KMS-11 (cell line): ENCODE measurements at regions not wholly inside any gene's neighbourhood (a gene's known extent, or its start where the extent isn't known, plus 50 kb on each side); places are given as distances from the start of the nearest gene placed in this dataset.

ENCODE experiments used
- H2AFZ ChIP-seq: fragments of 200-600 bp; sonication (generic); 2 replicates; pipeline ENCODE4 v1.6.1; 2016; ENCODE audit warnings: antibody characterized with exemption, mixed run types, low read depth
- H3K27ac ChIP-seq: fragments of 200-600 bp; sonication (generic); 2 replicates; pipeline ENCODE4 v1.6.1; 2016; ENCODE audit warnings: mild to moderate bottlenecking, mixed run types
- H3K27me3 ChIP-seq: fragments of 200-600 bp; sonication (generic); 2 replicates; pipeline ENCODE4 v1.6.1; 2017; ENCODE audit warnings: mild to moderate bottlenecking, low read depth, mixed run types, moderate library complexity; ENCODE audit not compliant: insufficient read depth
- H3K36me3 ChIP-seq: fragments of 200-600 bp; sonication (generic); 2 replicates; pipeline ENCODE4 v1.6.1; 2017; ENCODE audit warnings: mild to moderate bottlenecking, mixed run types; ENCODE audit not compliant: insufficient read depth
- H3K4me1 ChIP-seq: fragments of 200-600 bp; sonication (generic); 2 replicates; pipeline ENCODE4 v1.6.1; 2016; ENCODE audit warnings: mild to moderate bottlenecking, low read depth, mixed run types; ENCODE audit not compliant: poor library complexity, severe bottlenecking
- H3K4me2 ChIP-seq: fragments of 200-600 bp; sonication (generic); 2 replicates; pipeline ENCODE4 v1.7.0; 2016; ENCODE audit warnings: mild to moderate bottlenecking, mixed run types
- H3K4me3 ChIP-seq: fragments of 200-600 bp; sonication (generic); IDR thresholded peaks from 2 replicates; pipeline ENCODE4 v1.6.1; 2017; ENCODE audit warnings: low read depth, low read length, mixed read lengths; ENCODE audit not compliant: insufficient read depth
- H3K79me2 ChIP-seq: fragments of 200-600 bp; sonication (generic); 2 replicates; pipeline ENCODE4 v1.6.1; 2016; ENCODE audit warnings: low read depth, mixed run types; ENCODE audit not compliant: insufficient read depth
- H3K9ac ChIP-seq: fragments of 200-600 bp; sonication (generic); 2 replicates; pipeline ENCODE4 v1.6.1; 2016; ENCODE audit warnings: mild to moderate bottlenecking, mixed run types
- H4K20me1 ChIP-seq: fragments of 200-600 bp; sonication (generic); 2 replicates; pipeline ENCODE4 v1.6.1; 2016; ENCODE audit warnings: mild to moderate bottlenecking, mixed run types; ENCODE audit not compliant: insufficient read depth
- CTCF ChIP-seq: fragments of 200-600 bp; sonication (generic); conservative IDR thresholded peaks from 2 replicates; pipeline ENCODE4 v1.6.1; 2017; ENCODE audit warnings: low read depth, mild to moderate bottlenecking, antibody characterized with exemption, low read length, moderate library complexity, mixed read lengths

- no peaks in the 10 kb centered on the region for H3K79me2 ChIP-seq
- H3K9ac ChIP-seq: no peak overlapping the region
- no peak overlapping the region for H3K4me3 ChIP-seq
- H4K20me1 ChIP-seq: no peaks in the 10 kb centered on the region
- H3K27ac ChIP-seq: no peak overlapping the region
- H3K36me3 ChIP-seq: no peaks in the 10 kb centered on the region
- no peaks in the 10 kb centered on the region for H3K4me1 ChIP-seq
- H3K4me2 ChIP-seq: no peak overlapping the region
- no peak for TF ChIP-seq CTCF
- no peak overlapping the region for H2AFZ ChIP-seq
- H3K27me3 ChIP-seq: no peaks in the 10 kb centered on the region
Measured at GRCh38 chr2:56860991-56861390, 677.2 kb downstream of the CCDC85A start.

GRCh38 chr2:56871644-56872043 lies 687.9 kb downstream of the CCDC85A start:
- H3K4me2 ChIP-seq: no peak overlapping the region
- H3K27me3 ChIP-seq: no peaks in the 10 kb centered on the region
- H3K27ac ChIP-seq: no peak overlapping the region
- H3K9ac ChIP-seq: no peak overlapping the region
- H3K36me3 ChIP-seq: no peaks in the 10 kb centered on the region
- TF ChIP-seq CTCF: no peak
- no peak overlapping the region for H2AFZ ChIP-seq
- H4K20me1 ChIP-seq: no peaks in the 10 kb centered on the region
- H3K4me3 ChIP-seq: no peak overlapping the region
- no peaks in the 10 kb centered on the region for H3K79me2 ChIP-seq
- H3K4me1 ChIP-seq: no peaks in the 10 kb centered on the region

GRCh38 chr2:56874717-56875116 lies 690.9 kb downstream of the CCDC85A start:
- H3K9ac ChIP-seq: no peak overlapping the region
- no peak overlapping the region for H3K4me2 ChIP-seq
- no peak overlapping the region for H2AFZ ChIP-seq
- H3K4me1 ChIP-seq: no peaks in the 10 kb centered on the region
- no peaks in the 10 kb centered on the region for H3K36me3 ChIP-seq
- H3K4me3 ChIP-seq: no peak overlapping the region
- H3K27ac ChIP-seq: no peak overlapping the region
- no peak for TF ChIP-seq CTCF
- H3K27me3 ChIP-seq: no peaks in the 10 kb centered on the region
- no peaks in the 10 kb centered on the region for H3K79me2 ChIP-seq
- H4K20me1 ChIP-seq: no peaks in the 10 kb centered on the region

GRCh38 chr2:56889738-56890137 lies 705.9 kb downstream of the CCDC85A start:
- Histone ChIP-seq H3K27me3 (no peaks in the 10 kb centered on the region), H3K4me2 (no peak overlapping the region), H3K79me2 (no peaks in the 10 kb centered on the region), H4K20me1 (no peaks in the 10 kb centered on the region), H2AFZ (no peak overlapping the region), H3K4me3 (no peak overlapping the region), H3K27ac (no peak overlapping the region), H3K9ac (no peak overlapping the region), H3K4me1 (no peaks in the 10 kb centered on the region), H3K36me3 (no peaks in the 10 kb centered on the region)
- no peak for TF ChIP-seq CTCF

- no peak for TF ChIP-seq CTCF
- no peaks in the 10 kb centered on the region for H3K36me3 ChIP-seq
- H3K27ac ChIP-seq: no peak overlapping the region
- no peak overlapping the region for H2AFZ ChIP-seq
- H3K9ac ChIP-seq: no peak overlapping the region
- H3K27me3 ChIP-seq: no peaks in the 10 kb centered on the region
- H3K4me1 ChIP-seq: no peaks in the 10 kb centered on the region
- no peak overlapping the region for H3K4me2 ChIP-seq
- H4K20me1 ChIP-seq: no peaks in the 10 kb centered on the region
- no peak overlapping the region for H3K4me3 ChIP-seq
- no peaks in the 10 kb centered on the region for H3K79me2 ChIP-seq
Measured at GRCh38 chr2:56892382-56892781, 708.6 kb downstream of the CCDC85A start.
